Stomach (tissue), 4 donors: ENCODE measurements at regions not wholly inside any gene's neighbourhood (a gene's known extent, or its start where the extent isn't known, plus 50 kb on each side); places are given as distances from the start of the nearest gene placed in this dataset.

Source experiments
- CTCF ChIP-seq, 7 experiments: fragments of 450-650 bp in 4 of 7; fragments of 200-600 bp in 3 of 7; sonication (generic) in 3 of 7; IDR thresholded peaks; one replicate each; pipeline ENCODE4 v1.5.1; 2016 to 2019; ENCODE audit warnings: antibody characterized with exemption in 7 of 7, control low read depth in 2 of 7, mild to moderate bottlenecking in 1 of 7
- POLR2AphosphoS5 ChIP-seq, 3 donors: sonication (generic); formaldehyde crosslinking; IDR thresholded peaks; one replicate each; pipeline ENCODE4 v1.6.1; 2016; ENCODE audit warnings: antibody characterized with exemption in 3 of 3

GRCh38 chr11:110797453-110797852 is 85.2 kb upstream of the ARHGAP20 start:
- no peak for TF ChIP-seq CTCF (IDR thresholded peaks at IDR 0.05)
- no peak for TF ChIP-seq POLR2AphosphoS5 (IDR thresholded peaks at IDR 0.05)
